ENCODE measurements at regions not wholly inside any gene's neighbourhood (a gene's known extent, or its start where the extent isn't known, plus 50 kb on each side); places are given as distances from the start of the nearest gene placed in this dataset.
A peak's percentile ranks its signal among the peaks of the same experiment; 100 is the strongest.
"Not testable (repeated sequence)": the region's sequence is repeated elsewhere in the genome, so short reads cannot be mapped to it uniquely, and the experiment has no call there.

- FAIRE-seq; DNase-seq (ENCODE audit: low spot score): not testable (repeated sequence)
These were observed 165.7 kb upstream of the MXRA5 start for GRCh38 chrX:3512150-3512549.

GRCh38 chrX:3509934-3510333 is 163.5 kb upstream of the MXRA5 start:
- FAIRE-seq (no peak), DNase-seq (ENCODE audit: low spot score) (no peak)

- FAIRE-seq (no peak), DNase-seq (ENCODE audit: low spot score) (no peak)
These were observed 158.5 kb upstream of the MXRA5 start for GRCh38 chrX:3504916-3505315.

- FAIRE-seq = no peak
- peak; percentile 25 for DNase-seq (ENCODE audit: low spot score)
These were observed 155.5 kb upstream of the MXRA5 start for GRCh38 chrX:3501833-3502535.

DNA sequence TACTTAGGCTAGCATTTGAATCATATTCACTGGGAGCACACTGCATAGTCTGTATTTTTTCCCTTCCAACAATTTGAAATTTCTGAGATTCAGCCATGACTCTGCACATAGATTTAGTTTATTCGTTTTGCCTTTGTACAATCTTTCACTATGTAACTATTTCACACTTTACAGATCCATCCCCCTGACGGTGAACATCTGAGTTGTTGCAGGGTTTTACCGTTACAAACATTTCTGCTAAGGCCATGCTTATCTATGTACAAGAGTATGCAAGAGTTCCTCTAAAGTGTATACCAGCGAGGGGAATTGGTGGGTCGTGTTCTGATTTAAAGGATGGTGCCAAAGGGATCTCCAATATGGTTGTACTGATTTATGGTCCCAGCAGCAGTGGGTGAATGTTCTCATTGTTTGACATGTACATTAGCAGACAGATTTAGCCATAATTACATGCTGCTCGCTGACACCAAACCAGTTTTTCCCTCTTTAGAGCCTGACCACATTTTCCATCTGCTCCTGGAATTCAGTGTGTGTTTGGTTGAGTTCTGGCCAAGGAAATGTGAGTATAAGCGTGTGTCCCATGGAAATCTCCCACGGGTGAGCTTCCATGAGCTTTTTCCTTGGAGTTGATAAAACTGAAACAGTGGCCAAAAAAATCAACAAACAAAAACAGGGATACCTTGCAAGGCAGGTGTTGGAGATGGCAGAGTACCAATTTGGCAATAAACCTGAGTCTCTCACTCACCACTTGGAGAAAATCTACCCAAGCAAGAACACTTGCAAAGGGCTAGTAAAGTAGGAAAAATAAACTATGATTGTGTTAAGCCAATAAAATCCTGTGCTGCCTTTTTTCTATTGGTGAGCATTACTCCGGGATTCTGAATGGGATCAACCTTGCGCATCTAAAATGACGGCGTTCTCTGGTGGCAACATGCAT is 149.7 kb upstream of the MXRA5 start:
- FAIRE-seq; DNase-seq (ENCODE audit: low spot score): not testable (repeated sequence)

DNA sequence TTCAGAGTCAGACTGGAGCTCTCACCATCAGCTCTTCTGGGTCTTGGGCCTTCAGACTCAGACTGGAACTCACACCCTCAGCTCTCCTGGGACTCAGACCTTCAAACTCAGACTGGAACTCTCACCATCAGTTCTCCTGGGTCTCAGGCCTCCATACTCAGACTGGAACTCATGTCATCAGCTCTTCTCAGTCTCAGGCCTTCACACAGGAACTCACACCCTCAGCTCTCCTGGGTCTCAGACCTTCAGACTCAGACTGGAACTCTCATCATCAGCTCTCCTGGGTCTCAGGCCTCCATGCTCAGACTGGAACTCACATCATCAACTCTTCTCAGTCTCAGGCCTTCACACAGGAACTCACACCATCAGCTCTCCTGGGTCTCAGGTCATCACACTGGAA is 147.2 kb upstream of the MXRA5 start:
- no peak for DNase-seq (ENCODE audit: low spot score)
- FAIRE-seq = no peak

GRCh38 chrX:3485727-3486126 is 139.3 kb upstream of the MXRA5 start:
- DNase-seq (ENCODE audit: low spot score) (no peak), FAIRE-seq (no peak)

DNA sequence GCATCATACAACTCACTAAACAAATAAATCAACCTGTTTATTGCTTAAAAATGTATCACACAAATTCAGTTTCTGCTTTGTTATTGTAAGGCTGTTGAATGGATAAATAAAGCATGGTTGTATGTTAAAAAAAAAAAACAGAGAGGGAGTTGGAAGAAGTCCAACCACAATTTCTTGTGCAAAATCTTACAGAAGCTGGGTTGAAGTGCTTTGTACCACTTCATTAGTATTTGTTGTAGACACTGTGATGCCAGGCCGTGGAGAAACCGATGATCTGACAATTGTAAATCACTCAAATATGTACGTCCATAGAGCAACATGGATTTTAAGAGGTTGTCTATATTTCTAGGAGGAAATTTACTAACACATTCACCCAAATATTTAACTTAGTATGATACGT is 132.6 kb upstream of the MXRA5 start:
- no peak for DNase-seq (ENCODE audit: low spot score)

GRCh38 chrX:3476973-3477372 is 130.5 kb upstream of the MXRA5 start:
- DNase-seq (ENCODE audit: low spot score) = no peak
- no peak for FAIRE-seq

More for the DNA sequence above, 132.6 kb upstream of the MXRA5 start:
- no peak for FAIRE-seq

DNA sequence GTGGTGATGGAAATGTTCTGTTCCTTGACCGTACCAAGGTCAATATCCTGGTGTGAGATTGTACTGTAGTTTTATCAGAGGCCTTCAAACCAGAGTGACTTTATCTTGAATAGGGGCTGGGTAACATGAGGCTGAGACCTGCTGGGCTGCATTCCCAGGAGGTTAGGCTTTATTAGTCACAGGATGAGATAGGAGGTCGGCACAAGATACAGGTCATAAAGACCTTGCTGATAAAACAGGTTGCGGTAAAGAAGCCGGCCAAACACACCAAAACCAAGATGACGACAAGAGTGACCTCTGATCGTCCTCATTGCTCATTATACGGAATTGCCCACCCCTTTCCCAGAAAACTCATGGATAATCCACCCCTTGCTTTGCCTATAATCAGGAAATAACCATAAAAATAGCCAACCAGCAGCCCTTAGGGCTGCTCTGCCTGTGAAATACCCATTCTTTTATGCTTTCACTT is 123.8 kb upstream of the MXRA5 start:
- FAIRE-seq; DNase-seq (ENCODE audit: low spot score): not testable (repeated sequence)

DNA sequence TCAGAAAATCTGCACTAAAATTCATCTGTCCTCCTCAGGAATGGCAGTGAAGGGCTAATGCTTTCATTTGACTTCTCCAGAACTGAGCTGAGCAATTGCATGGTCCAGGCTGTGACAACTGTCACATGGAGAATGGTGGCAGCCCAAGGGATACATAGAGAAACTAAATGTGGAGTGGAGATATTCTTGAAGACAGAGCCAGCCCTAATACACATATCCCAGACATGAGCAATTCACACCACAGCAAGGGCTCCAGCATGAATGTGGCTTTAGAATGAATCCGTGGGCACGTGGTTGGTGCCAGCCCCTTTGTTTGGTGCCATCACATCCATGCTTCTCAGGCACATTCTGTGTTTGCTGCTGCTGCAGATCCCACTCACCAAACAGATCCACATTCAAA is 121.6 kb upstream of the MXRA5 start:
- DNase-seq (ENCODE audit: low spot score) = no peak
- no peak for FAIRE-seq

- FAIRE-seq (no peak), DNase-seq (ENCODE audit: low spot score) (no peak)
These were observed 118.6 kb upstream of the MXRA5 start for GRCh38 chrX:3465017-3465416.

GRCh38 chrX:3462166-3462508 is 115.7 kb upstream of the MXRA5 start:
- DNase-seq (ENCODE audit: low spot score) (no peak), FAIRE-seq (no peak)

GRCh38 chrX:3461397-3462165 is 115.1 kb upstream of the MXRA5 start:
- FAIRE-seq = no peak
- DNase-seq (ENCODE audit: low spot score) = no peak

- FAIRE-seq = no peak
These were observed 109.3 kb upstream of the MXRA5 start for GRCh38 chrX:3455796-3456195.

DNA sequence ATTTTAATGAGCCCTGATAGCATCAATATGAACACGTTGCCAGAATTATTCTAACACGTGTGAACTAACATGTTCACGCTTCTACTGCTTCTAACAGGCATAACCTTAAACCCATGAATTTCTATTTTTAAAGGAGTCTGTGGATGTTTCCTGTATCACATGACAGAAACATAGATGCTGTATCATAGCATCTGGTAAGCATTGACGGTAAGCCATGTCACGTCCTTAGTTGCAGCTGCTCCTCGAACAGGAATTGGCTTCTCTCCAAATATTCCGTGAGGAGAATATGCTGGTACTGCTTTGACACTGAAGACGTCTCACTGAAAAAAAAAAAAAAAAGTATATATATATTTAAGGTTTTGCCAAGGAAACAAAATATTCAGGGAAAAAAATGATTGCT is 105.1 kb upstream of the MXRA5 start:
- no peak for FAIRE-seq
- no peak for DNase-seq (ENCODE audit: low spot score)

More at GRCh38 chrX:3455796-3456195, 109.3 kb upstream of the MXRA5 start:
- no peak for DNase-seq (ENCODE audit: low spot score)

DNA sequence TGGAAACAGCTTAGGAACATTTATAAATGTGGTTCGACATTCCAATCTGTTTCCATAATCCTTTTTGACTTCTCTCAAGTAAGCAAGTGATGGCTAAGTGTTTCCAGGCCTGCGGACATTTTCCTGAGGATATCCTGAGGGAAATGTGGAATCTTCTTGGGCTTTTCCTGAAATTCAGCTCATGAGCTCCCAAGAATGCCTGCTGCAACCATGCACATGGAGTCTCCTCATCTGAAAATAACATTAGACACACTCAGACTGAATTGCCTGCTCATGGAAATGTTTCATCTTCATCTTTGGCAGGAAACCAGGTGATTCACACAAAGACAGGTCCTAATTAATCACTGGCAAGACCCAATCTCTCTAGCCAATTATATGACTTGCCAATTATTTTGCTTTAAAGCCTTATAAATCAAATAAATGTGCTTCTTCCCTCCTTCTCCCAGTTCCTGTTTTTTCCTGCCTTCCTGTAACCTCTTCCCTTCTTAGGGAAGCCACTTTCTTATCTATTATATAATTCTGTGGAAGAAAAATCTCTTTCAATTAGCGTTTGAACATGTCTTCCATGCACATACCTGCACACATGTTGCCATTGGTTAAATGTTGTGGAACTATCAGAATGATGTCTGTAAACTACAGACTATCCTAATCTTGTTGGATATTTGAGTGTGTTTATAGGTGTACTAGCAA is 104.6 kb upstream of the MXRA5 start:
- DNase-seq (ENCODE audit: low spot score) = no peak
- no peak for FAIRE-seq

DNA sequence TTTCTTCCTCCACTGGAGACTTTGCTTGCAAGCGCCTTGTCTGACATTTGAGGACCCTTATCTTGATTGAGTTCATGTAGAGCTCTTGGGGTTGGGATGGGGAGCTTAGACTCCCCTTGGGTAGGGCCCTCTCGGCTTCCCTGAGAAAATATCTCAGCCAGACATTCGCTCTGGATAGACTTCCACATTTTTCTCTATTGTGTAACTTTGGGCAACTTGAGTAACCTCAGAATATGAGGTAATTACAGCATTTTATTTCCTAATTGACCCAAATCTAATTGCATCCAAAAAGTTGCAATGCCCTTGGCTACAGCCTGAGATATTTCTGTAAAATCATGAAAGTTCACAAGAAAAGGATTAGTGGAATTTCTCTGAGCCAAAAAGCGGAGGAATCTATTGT is 102.8 kb upstream of the MXRA5 start:
- no peak for DNase-seq (ENCODE audit: low spot score)
- FAIRE-seq = no peak

GRCh38 chrX:3448563-3448962 is 102.1 kb upstream of the MXRA5 start:
- no peak for FAIRE-seq
- no peak for DNase-seq (ENCODE audit: low spot score)

GRCh38 chrX:3445806-3446490 is 99.5 kb upstream of the MXRA5 start:
- no peak for FAIRE-seq
- no peak for DNase-seq (ENCODE audit: low spot score)

DNA sequence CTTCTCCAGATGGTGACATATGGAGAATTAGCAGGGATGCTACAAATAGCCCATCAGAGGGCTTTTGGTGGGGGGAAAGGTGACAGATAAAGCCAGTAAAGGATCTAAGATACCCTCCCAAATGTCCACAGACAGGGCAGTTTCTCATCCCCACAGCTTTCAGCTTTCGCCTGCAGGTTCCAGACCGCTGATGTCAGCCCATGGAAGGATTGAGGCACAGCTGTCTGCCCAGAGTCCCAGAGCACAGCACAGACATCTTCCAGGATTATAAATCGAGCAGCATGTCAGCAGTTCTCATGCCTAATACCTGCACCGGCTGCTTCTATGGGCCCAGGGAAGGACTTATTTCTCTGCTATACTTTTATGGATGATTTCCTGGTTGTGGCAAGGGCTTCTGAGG is 96.7 kb upstream of the MXRA5 start:
- FAIRE-seq (no peak), DNase-seq (ENCODE audit: low spot score) (no peak)

Data from urothelium cell line (cell line).